ENCODE measurements at regions not wholly inside any gene's neighbourhood (a gene's known extent, or its start where the extent isn't known, plus 50 kb on each side); places are given as distances from the start of the nearest gene placed in this dataset.

DNA sequence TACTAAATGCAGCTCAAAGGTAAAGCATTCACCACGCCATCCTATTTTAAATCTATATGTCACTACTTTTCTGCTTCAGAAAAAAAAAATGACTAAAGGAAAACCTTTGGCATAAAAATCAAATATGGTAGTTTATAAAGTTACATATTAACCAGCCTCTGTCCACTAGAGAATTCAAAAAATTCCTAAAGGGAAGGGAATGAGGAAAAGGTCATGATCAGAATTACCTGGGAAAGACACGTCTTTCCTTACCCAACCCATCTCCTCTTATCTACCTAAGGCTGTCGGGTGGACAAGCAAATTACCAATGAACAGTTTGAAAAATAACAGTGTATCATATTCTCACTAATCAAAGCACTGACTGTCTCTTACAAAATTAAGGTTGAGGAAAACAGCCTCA, 100.7 kb upstream of the TMEM106B start:
- TF ChIP-seq, protein P1, sequence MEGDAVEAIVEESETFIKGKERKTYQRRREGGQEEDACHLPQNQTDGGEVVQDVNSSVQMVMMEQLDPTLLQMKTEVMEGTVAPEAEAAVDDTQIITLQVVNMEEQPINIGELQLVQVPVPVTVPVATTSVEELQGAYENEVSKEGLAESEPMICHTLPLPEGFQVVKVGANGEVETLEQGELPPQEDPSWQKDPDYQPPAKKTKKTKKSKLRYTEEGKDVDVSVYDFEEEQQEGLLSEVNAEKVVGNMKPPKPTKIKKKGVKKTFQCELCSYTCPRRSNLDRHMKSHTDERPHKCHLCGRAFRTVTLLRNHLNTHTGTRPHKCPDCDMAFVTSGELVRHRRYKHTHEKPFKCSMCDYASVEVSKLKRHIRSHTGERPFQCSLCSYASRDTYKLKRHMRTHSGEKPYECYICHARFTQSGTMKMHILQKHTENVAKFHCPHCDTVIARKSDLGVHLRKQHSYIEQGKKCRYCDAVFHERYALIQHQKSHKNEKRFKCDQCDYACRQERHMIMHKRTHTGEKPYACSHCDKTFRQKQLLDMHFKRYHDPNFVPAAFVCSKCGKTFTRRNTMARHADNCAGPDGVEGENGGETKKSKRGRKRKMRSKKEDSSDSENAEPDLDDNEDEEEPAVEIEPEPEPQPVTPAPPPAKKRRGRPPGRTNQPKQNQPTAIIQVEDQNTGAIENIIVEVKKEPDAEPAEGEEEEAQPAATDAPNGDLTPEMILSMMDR (IDR thresholded peaks at IDR 0.05; ENCODE audit: low read depth, low read length, missing input control): no peak
- TF ChIP-seq HNF4A (conservative IDR thresholded peaks at IDR 0.05) (no peak), JUND (IDR thresholded peaks at IDR 0.05) (no peak), RAD21 (IDR thresholded peaks at IDR 0.05) (no peak)
- TF ChIP-seq, protein P2, sequence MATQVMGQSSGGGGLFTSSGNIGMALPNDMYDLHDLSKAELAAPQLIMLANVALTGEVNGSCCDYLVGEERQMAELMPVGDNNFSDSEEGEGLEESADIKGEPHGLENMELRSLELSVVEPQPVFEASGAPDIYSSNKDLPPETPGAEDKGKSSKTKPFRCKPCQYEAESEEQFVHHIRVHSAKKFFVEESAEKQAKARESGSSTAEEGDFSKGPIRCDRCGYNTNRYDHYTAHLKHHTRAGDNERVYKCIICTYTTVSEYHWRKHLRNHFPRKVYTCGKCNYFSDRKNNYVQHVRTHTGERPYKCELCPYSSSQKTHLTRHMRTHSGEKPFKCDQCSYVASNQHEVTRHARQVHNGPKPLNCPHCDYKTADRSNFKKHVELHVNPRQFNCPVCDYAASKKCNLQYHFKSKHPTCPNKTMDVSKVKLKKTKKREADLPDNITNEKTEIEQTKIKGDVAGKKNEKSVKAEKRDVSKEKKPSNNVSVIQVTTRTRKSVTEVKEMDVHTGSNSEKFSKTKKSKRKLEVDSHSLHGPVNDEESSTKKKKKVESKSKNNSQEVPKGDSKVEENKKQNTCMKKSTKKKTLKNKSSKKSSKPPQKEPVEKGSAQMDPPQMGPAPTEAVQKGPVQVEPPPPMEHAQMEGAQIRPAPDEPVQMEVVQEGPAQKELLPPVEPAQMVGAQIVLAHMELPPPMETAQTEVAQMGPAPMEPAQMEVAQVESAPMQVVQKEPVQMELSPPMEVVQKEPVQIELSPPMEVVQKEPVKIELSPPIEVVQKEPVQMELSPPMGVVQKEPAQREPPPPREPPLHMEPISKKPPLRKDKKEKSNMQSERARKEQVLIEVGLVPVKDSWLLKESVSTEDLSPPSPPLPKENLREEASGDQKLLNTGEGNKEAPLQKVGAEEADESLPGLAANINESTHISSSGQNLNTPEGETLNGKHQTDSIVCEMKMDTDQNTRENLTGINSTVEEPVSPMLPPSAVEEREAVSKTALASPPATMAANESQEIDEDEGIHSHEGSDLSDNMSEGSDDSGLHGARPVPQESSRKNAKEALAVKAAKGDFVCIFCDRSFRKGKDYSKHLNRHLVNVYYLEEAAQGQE (IDR thresholded peaks at IDR 0.05): no peak
- TF ChIP-seq, protein P3, sequence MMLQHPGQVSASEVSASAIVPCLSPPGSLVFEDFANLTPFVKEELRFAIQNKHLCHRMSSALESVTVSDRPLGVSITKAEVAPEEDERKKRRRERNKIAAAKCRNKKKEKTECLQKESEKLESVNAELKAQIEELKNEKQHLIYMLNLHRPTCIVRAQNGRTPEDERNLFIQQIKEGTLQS (IDR thresholded peaks at IDR 0.05): no peak

Data from liver (tissue), 3 donors.